MM.1S (cell line): ENCODE measurements at regions not wholly inside any gene's neighbourhood (a gene's known extent, or its start where the extent isn't known, plus 50 kb on each side); places are given as distances from the start of the nearest gene placed in this dataset.

Experiments used
- DNase-seq: peaks from one replicate; pipeline ENCODE4 v3.0.0-alpha.2; 2015
- H2AFZ ChIP-seq: fragments of 300-600 bp; sonication (generic); 2 replicates; pipeline ENCODE4 v1.6.0; 2016; ENCODE audit warnings: antibody characterized with exemption, low read length
- H3F3A ChIP-seq: fragments of 300-600 bp; sonication (generic); 2 replicates; pipeline ENCODE4 v1.6.1; 2016; ENCODE audit warnings: mild to moderate bottlenecking, antibody characterized with exemption, low read length, moderate library complexity, mixed read lengths; ENCODE audit not compliant: insufficient read depth
- H3K27ac ChIP-seq: fragments of 300-600 bp; sonication (generic); 2 replicates; pipeline ENCODE4 v1.5.1; 2016; ENCODE audit warnings: mild to moderate bottlenecking, low read length
- H3K27me3 ChIP-seq: fragments of 300-600 bp; sonication (generic); replicated peaks from 2 replicates; pipeline ENCODE4 v1.6.0; 2016; ENCODE audit warnings: low read length; ENCODE audit not compliant: insufficient read depth
- H3K36me3 ChIP-seq: fragments of 300-600 bp; sonication (generic); replicated peaks from 2 replicates; pipeline ENCODE4 v1.6.1; 2016; ENCODE audit warnings: mild to moderate bottlenecking, low read length, mixed read lengths; ENCODE audit not compliant: insufficient read depth
- H3K4me1 ChIP-seq: fragments of 300-600 bp; sonication (generic); 2 replicates; pipeline ENCODE4 v1.6.1; 2016; ENCODE audit warnings: low read length, mixed read lengths
- H3K4me2 ChIP-seq: fragments of 300-600 bp; sonication (generic); 2 replicates; pipeline ENCODE4 v1.6.0; 2016; ENCODE audit warnings: low read depth, low read length
- H3K4me3 ChIP-seq: fragments of 300-600 bp; sonication (generic); 2 replicates; pipeline ENCODE4 v1.5.1; 2016; ENCODE audit warnings: low read length, mixed read lengths
- H3K79me2 ChIP-seq: fragments of 300-600 bp; sonication (generic); 2 replicates; pipeline ENCODE4 v1.6.1; 2016; ENCODE audit warnings: mixed run types, low read length, mixed read lengths
- H3K9ac ChIP-seq: fragments of 300-600 bp; sonication (generic); 2 replicates; pipeline ENCODE4 v1.6.1; 2016; ENCODE audit warnings: low read length, mixed read lengths
- H3K9me2 ChIP-seq: fragments of 300-600 bp; sonication (generic); replicated peaks from 2 replicates; pipeline ENCODE4 v1.6.1; 2016; ENCODE audit warnings: mild to moderate bottlenecking, low read length, mixed read lengths; ENCODE audit not compliant: insufficient read depth
- H3K9me3 ChIP-seq: fragments of 300-600 bp; sonication (generic); replicated peaks from 2 replicates; pipeline ENCODE4 v1.6.1; 2016; ENCODE audit warnings: mild to moderate bottlenecking, low read length, mixed read lengths; ENCODE audit not compliant: insufficient read depth
- H4K20me1 ChIP-seq: fragments of 300-600 bp; sonication (generic); 2 replicates; pipeline ENCODE4 v1.6.1; 2016; ENCODE audit warnings: mild to moderate bottlenecking, low read length, moderate library complexity, mixed read lengths; ENCODE audit not compliant: insufficient read depth
- CTCF ChIP-seq: fragments of 300-600 bp; sonication (generic); IDR thresholded peaks from 2 replicates; pipeline ENCODE4 v1.5.1; 2016; ENCODE audit warnings: antibody characterized with exemption, low read length, mixed read lengths
- EZH2 ChIP-seq: fragments of 300-600 bp; sonication (generic); optimal IDR thresholded peaks from 2 replicates; pipeline ENCODE3; 2017; ENCODE audit warnings: low read depth, mild to moderate bottlenecking, antibody characterized with exemption, low read length, mixed read lengths
- EZH2phosphoT487 ChIP-seq: fragments of 300-600 bp; sonication (generic); IDR thresholded peaks from 2 replicates; pipeline ENCODE4 v1.6.1; 2018; ENCODE audit warnings: antibody characterized with exemption, low read length

GRCh38 chr6:48281217-48281616, 170.2 kb upstream of the PTCHD4 start:
- Histone ChIP-seq H3K4me2 (no peak overlapping the region), H3K9me3 (no peaks in the 10 kb centered on the region), H3K27ac (no peak overlapping the region), H3K27me3 (no peaks in the 10 kb centered on the region), H3K36me3 (no peaks in the 10 kb centered on the region), H3K9ac (no peak overlapping the region), H3K4me1 (no peaks in the 10 kb centered on the region), H3K9me2 (no peaks in the 10 kb centered on the region), H3F3A (no peaks in the 10 kb centered on the region), H3K79me2 (no peaks in the 10 kb centered on the region), H4K20me1 (no peaks in the 10 kb centered on the region), H3K4me3 (no peak overlapping the region), H2AFZ (no peak overlapping the region)
- no peak for DNase-seq
- no peak for TF ChIP-seq EZH2
- TF ChIP-seq CTCF: no peak
- TF ChIP-seq EZH2phosphoT487: no peak

GRCh38 chr6:48280035-48280620, 169.1 kb upstream of the PTCHD4 start:
- Histone ChIP-seq H3K9me2 (no peaks in the 10 kb centered on the region), H3K4me1 (no peaks in the 10 kb centered on the region), H3K9ac (no peak overlapping the region), H3K4me2 (no peak overlapping the region), H3K4me3 (no peak overlapping the region), H3K9me3 (no peaks in the 10 kb centered on the region), H4K20me1 (no peaks in the 10 kb centered on the region), H3K27ac (no peak overlapping the region), H2AFZ (no peak overlapping the region), H3K36me3 (no peaks in the 10 kb centered on the region), H3K79me2 (no peaks in the 10 kb centered on the region), H3K27me3 (no peaks in the 10 kb centered on the region), H3F3A (no peaks in the 10 kb centered on the region)
- TF ChIP-seq EZH2: no peak
- TF ChIP-seq CTCF: no peak
- no peak for DNase-seq

GRCh38 chr6:48278261-48278660, 167.3 kb upstream of the PTCHD4 start:
- Histone ChIP-seq H3K27ac (no peak overlapping the region), H3K27me3 (no peaks in the 10 kb centered on the region), H4K20me1 (no peaks in the 10 kb centered on the region), H3K9ac (no peak overlapping the region), H3K79me2 (no peaks in the 10 kb centered on the region), H3K9me3 (no peaks in the 10 kb centered on the region), H3K9me2 (no peaks in the 10 kb centered on the region), H3K4me3 (no peak overlapping the region), H2AFZ (no peak overlapping the region), H3F3A (no peaks in the 10 kb centered on the region), H3K4me2 (no peak overlapping the region), H3K4me1 (no peaks in the 10 kb centered on the region), H3K36me3 (no peaks in the 10 kb centered on the region)
- TF ChIP-seq EZH2: no peak
- no peak for TF ChIP-seq EZH2phosphoT487
- no peak for TF ChIP-seq CTCF
- DNase-seq: no peak
